HUDEP-2 (cell line): ENCODE measurements at regions not wholly inside any gene's neighbourhood (a gene's known extent, or its start where the extent isn't known, plus 50 kb on each side); places are given as distances from the start of the nearest gene placed in this dataset.

Experiments used
- DNase-seq, 76 experiments: peaks; one replicate each; lab custom pipeline; 2025; ENCODE audit not compliant: unreplicated experiment in 76 of 76; lab: John Stamatoyannopoulos, UW

- no peak for DNase-seq
Measured at GRCh38 chr11:10641912-10642697, 51.5 kb downstream of the IRAG1 start.

DNA sequence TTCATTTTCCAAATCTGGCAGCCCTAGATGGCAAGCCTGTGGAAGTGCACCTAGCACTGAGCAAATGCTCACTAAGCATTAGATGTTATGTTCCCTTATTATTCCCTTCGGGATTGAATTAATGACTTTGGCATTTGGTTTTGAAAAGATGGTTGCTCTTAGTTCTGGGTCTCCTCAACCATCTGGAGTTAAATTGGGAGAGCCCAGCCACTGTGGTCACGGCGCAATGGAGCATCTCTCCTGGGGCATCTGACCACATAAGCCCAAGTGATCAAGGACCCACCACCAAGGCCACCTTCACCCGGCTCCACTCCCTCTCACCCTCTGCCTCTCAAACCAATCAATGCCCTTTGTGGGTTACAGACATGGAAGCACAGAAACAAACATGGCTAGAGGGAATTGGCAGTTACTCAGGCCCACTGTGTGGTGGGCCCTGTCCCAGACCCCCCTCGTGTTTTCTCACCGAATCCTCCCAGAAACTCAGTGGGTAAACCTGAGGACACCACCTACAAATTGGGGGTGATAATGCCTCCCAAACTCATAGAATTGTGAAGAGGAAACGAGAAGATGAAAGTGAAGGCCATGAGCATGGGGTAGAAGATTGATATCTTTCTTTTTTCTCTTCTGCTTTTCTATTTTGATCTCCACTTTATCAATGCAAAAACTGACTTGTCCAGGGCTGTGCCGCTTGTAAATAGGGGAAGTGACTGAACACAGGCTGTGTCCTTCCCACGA, 52.2 kb downstream of the IRAG1 start:
- DNase-seq, result no peak

DNA sequence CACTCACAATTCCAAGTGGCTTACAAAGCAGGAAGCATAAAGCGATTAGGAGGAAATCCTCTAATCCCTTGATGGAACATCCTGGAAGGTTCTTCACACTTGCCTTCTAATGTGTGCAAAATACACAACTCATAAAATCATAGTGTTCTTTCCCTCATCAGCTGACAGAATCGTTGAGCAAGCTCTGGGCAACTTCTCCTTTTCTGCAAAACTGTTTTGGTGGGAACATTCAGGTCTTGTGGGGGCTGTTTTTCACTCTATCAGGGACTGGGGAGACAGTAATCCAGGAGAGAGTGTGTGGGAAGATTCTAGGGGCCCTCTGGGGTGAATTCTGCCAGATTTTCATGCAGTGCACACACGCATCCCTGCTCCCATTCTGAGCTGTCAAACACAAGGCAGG, 53.2 kb downstream of the IRAG1 start:
- DNase-seq, result no peak

GRCh38 chr11:10639350-10639749, 54.2 kb downstream of the IRAG1 start:
- no peak for DNase-seq

GRCh38 chr11:10638316-10638925, 55.1 kb downstream of the IRAG1 start:
- no peak for DNase-seq

DNA sequence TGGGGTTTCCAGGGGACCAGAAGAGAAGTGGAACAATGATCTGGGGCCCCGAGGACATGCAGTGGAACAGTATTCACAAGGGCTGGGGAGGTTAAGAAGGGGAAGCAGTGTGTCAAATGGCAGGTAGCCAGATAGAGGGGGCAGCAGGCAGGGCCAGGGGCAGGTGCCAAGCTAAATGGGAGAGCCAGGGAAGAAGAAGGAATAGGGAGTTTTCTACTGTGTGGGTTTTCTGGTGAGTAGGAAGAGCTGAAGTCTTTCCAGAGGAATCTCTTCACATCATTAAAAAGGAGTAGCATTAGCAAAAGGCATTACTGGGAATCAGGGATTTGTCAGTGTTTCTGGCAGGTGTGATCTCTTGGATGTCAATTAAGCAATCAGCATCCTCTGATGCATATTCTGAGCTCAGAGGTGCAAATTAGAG, 55.8 kb downstream of the IRAG1 start:
- DNase-seq, result no peak

DNA sequence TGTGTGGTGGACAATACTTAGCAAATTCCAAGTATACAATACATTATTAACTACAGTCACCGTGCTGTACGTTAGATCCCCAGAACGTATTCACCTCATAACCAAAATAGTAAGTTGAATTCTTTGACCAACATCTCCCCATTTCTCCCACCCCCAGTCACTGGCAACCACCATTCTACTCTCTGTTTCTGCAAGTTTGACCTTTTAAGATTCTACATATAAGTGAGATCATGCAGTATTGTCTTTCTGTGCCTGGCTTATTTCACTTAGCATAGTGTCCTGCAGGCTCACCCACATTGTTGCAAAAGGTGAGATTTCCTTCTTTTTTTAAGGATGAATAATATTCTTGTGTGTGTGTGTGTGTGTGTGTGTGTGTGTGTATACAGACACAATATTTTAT, 59.1 kb downstream of the IRAG1 start:
- DNase-seq, result no peak

GRCh38 chr11:10633261-10633660, 60.3 kb downstream of the IRAG1 start:
- DNase-seq, result no peak

DNA sequence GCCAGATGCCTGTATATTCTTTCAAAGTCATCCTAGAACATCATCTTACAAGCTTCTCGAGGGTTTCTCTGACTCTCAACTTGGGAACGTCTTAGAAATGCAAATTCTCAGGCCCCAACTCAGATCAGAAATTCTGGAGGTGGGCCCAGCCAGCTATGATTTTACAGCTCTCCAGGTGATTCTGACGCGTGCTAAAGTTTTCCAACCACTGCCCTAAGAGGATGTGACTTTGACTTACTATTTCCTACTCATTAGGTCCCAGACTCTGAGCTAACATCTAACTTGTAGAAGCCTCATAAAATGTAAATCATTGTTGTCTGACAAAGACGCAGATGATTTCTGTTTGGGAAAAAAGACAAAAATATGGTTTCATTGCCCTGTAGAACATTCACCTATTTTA, 61.1 kb downstream of the IRAG1 start:
- DNase-seq, result no peak

- no peak for DNase-seq
Measured at GRCh38 chr11:10631761-10632160, 61.8 kb downstream of the IRAG1 start.

DNA sequence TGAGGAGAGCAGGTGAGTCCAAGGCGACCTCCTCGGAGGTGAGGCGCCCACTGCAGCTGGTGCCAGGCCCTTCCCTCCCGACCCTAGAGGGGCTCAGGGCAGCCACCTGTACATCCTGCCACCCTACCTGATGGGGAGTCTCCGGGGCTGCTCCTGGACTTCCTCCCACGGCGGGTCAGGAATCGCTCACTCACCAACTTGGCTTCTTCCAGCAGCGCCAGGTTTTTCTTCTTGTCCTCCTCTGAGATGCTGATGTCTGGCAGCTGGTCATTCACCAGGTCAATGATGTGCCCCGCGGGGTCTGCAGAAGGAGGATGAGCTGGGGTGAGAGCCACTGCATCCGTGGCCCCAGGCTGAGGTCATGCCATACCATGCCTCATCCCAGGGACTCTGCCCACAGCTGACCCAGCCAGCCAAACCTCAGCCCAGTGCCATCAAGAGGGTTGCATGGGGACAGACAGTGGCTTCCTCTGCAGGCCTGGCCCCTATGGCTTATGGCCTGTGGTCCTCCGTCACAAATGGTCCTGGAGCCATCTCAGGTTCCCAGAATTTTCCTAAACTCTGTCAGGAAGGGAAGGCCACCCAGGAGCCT, 61.0 kb upstream of the LYVE1 start:
- DNase-seq, result no peak

DNA sequence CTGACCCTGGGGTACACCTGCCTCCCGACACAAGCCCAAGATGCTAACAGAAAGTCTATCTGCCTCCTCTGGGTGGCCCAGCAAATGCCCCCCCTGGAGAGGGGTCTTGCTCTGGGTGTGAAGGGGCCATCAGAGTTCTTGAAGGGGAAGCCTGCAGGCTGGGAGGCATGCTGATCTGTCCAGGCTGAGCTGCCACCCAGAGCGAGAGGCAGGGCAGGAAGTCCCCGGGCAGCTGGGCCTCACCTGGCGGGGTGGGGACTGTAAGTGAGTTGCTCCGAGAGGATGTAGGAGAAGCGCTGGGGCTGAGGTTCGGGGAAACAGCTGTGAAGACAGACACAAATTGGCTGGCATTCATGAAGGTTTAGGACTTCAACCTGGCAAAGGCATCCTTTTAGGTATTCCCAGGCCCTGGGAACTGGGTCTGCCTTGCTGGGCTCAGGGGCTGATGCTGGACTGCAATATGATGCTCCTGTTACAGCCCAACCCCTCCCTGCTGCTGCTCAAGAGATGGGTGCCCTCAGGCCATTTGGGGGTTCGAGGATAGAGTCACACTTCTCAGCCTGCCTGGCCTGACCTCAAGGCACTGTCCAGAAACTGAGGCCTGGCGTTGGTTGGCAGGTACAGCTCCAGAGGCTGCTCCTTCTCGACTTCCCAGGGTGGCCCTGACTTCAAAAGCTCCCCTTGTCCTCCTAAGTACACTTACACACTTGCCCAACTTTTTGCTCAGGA, 60.2 kb upstream of the LYVE1 start:
- DNase-seq, result no peak

DNA sequence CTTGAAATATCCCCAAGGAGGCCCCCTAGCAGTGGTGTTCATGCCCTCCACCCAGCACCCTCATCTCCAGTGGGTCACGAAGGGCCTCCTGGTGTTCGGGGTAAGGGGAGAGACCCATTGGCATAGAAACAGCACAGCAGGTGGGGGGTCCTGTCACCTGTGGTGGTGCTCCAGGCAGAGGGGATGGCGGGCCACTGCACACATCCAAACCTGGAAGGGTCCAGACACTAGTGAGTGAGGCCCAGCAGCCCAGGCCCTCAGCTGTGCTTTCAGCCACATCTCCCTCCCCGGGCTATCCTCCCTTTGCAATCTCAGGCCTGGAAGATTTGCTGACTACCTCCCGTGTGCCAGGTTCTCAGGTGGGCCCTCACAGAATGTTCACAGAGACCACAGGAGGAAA, 59.4 kb upstream of the LYVE1 start:
- DNase-seq, result no peak

GRCh38 chr11:10627291-10627690, 58.8 kb upstream of the LYVE1 start:
- no peak for DNase-seq

DNA sequence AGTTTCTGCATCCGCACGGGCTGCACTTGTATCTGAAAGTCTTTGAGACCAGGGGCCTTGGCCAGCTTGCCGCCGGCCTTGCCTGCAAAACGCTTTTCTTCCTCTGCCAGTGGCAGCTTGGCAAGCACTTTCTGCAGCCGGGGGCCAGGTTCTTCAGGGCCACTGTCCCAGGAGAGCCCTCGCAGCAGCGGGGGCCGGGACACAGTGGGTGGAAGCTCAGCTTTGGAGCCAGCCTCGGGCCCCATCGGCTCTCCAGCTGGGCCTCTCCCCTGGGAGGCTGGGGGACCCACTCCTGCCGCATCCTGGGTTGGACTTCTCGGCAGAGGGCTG, 57.5 kb upstream of the LYVE1 start:
- DNase-seq, result no peak

- no peak for DNase-seq
Measured at GRCh38 chr11:10625281-10625981, 57.0 kb upstream of the LYVE1 start.

GRCh38 chr11:10623797-10624761, 55.6 kb upstream of the LYVE1 start:
- DNase-seq, result peak in 1 of 76 experiments; percentile 2

- DNase-seq, result no peak
Measured at GRCh38 chr11:10622957-10623791, 54.7 kb upstream of the LYVE1 start.
